ENCODE measurements at regions not wholly inside any gene's neighbourhood (a gene's known extent, or its start where the extent isn't known, plus 50 kb on each side); places are given as distances from the start of the nearest gene placed in this dataset.
A peak's percentile ranks its signal among the peaks of the same experiment; 100 is the strongest.

GRCh38 chr9:82890865-82891264 lies 172.1 kb downstream of the RASEF start:
- TF ChIP-seq ZFX (IDR thresholded peaks at IDR 0.05) (no peak), CTCF (conservative IDR thresholded peaks at IDR 0.05) (no peak)
- no peak overlapping the region for H3K27ac ChIP-seq

GRCh38 chr9:82891321-82891720 lies 171.6 kb downstream of the RASEF start:
- no peak overlapping the region for H3K27ac ChIP-seq
- no peak for TF ChIP-seq ZFX (IDR thresholded peaks at IDR 0.05)
- TF ChIP-seq CTCF (conservative IDR thresholded peaks at IDR 0.05) = no peak

- no peak overlapping the region for H3K27ac ChIP-seq
- no peak for TF ChIP-seq ZFX (IDR thresholded peaks at IDR 0.05)
- TF ChIP-seq CTCF (conservative IDR thresholded peaks at IDR 0.05) = no peak
Observed at GRCh38 chr9:82893549-82893948, 169.4 kb downstream of the RASEF start.

GRCh38 chr9:82894548-82894947 lies 168.4 kb downstream of the RASEF start:
- no peak overlapping the region for H3K27ac ChIP-seq
- TF ChIP-seq ZFX (IDR thresholded peaks at IDR 0.05) (no peak), CTCF (conservative IDR thresholded peaks at IDR 0.05) (no peak)

GRCh38 chr9:82894961-82895821 lies 167.8 kb downstream of the RASEF start:
- H3K27ac ChIP-seq = no peak overlapping the region
- TF ChIP-seq CTCF (conservative IDR thresholded peaks at IDR 0.05) = no peak
- no peak for TF ChIP-seq ZFX (IDR thresholded peaks at IDR 0.05)

GRCh38 chr9:82895822-82896110 lies 167.2 kb downstream of the RASEF start:
- H3K27ac ChIP-seq = no peak overlapping the region
- TF ChIP-seq CTCF (conservative IDR thresholded peaks at IDR 0.05) (no peak), ZFX (IDR thresholded peaks at IDR 0.05) (no peak)

GRCh38 chr9:82903503-82903902 lies 159.4 kb downstream of the RASEF start:
- TF ChIP-seq ZFX (IDR thresholded peaks at IDR 0.05) (no peak), CTCF (conservative IDR thresholded peaks at IDR 0.05) (peak; percentile 34; the same call in 1 of the 2 replicates)
- H3K27ac ChIP-seq = no peak overlapping the region
